ENCODE measurements at regions not wholly inside any gene's neighbourhood (a gene's known extent, or its start where the extent isn't known, plus 50 kb on each side); places are given as distances from the start of the nearest gene placed in this dataset.

- ChIA-PET POLR2A (no interaction called here), CTCF (no interaction called here)
- TF ChIP-seq HDAC2 (IDR thresholded peaks at IDR 0.05) (no peak), TP53 (CRISPR knock-in tag; IDR thresholded peaks at IDR 0.05) (no peak), MAX (IDR thresholded peaks at IDR 0.05) (no peak), BHLHE40 (IDR thresholded peaks at IDR 0.05; ENCODE audit: low read depth, low read length) (no peak), MYC (IDR thresholded peaks at IDR 0.05; ENCODE audit: borderline replicate concordance, low read length) (no peak), FOSB (CRISPR knock-in tag; IDR thresholded peaks at IDR 0.05) (no peak), RARB (CRISPR knock-in tag; IDR thresholded peaks at IDR 0.05) (no peak), HOXB13 (CRISPR knock-in tag; IDR thresholded peaks at IDR 0.05; ENCODE audit: low read depth) (no peak), ZFP36 (IDR thresholded peaks at IDR 0.05; ENCODE audit: borderline replicate concordance, partially characterized antibody) (no peak), HOXB5 (CRISPR knock-in tag; IDR thresholded peaks at IDR 0.05) (no peak), HEYL (CRISPR knock-in tag; IDR thresholded peaks at IDR 0.05) (no peak), PHF8 (IDR thresholded peaks at IDR 0.05; ENCODE audit: borderline replicate concordance, low read depth) (no peak), ESRRA (IDR thresholded peaks at IDR 0.05; ENCODE audit: borderline replicate concordance, low read length) (no peak), NPAS2 (CRISPR knock-in tag; IDR thresholded peaks at IDR 0.05; ENCODE audit: borderline replicate concordance) (no peak), CTCF (IDR thresholded peaks at IDR 0.05) (no peak), HOXA7 (CRISPR knock-in tag; IDR thresholded peaks at IDR 0.05) (no peak), USF2 (IDR thresholded peaks at IDR 0.05) (no peak), TFCP2L1 (CRISPR knock-in tag; IDR thresholded peaks at IDR 0.05) (no peak)
- FAIRE-seq (no peak), ATAC-seq (no peak), DNase-seq (ENCODE audit: low read depth in 1 of 2, low spot score in 1 of 2) (no peak)
- 0% methylated on average over 4 of the region's 4 CpGs for WGBS (ENCODE audit: missing lambda C conversion rate)
- Histone ChIP-seq H3K4me3 (no peak overlapping the region), H3K9me3 (no peaks in the 10 kb centered on the region), H3K4me2 (no peak overlapping the region), H3K27ac (no peak overlapping the region), H3K4me1 (no peaks in the 10 kb centered on the region)
These were observed 111.4 kb downstream of the CCNA1 start for GRCh38 chr13:36543671-36544070.

DNA sequence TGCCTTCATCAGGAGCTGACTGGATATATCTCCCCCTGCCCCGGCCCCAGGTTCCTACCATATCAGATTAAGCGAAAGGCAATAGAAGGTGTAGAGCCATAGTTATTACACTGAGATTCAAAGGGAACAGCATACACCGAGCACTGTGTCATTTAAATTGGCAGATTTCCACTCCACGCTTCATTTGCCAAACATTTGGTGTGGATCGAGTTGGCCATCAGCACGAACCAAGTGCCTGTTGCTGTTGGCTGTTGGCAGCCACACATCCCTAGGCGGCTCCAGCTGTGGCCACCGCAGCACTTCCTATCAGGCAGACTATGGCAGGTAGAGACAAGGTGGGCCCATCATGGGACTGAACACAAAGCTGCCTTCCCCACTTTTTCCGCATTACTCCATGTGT lies 115.8 kb downstream of the CCNA1 start:
- no peak overlapping the region for H3K4me3 ChIP-seq
- POLR2A ChIA-PET: no interaction called here
- 23% methylated on average over 9 of the region's 9 CpGs for WGBS (ENCODE audit: missing lambda C conversion rate)
- TF ChIP-seq KDM1A (IDR thresholded peaks at IDR 0.05; ENCODE audit: low read depth): no peak
- no peak for TF ChIP-seq CBX8 (IDR thresholded peaks at IDR 0.05)
- TF ChIP-seq, protein P1, sequence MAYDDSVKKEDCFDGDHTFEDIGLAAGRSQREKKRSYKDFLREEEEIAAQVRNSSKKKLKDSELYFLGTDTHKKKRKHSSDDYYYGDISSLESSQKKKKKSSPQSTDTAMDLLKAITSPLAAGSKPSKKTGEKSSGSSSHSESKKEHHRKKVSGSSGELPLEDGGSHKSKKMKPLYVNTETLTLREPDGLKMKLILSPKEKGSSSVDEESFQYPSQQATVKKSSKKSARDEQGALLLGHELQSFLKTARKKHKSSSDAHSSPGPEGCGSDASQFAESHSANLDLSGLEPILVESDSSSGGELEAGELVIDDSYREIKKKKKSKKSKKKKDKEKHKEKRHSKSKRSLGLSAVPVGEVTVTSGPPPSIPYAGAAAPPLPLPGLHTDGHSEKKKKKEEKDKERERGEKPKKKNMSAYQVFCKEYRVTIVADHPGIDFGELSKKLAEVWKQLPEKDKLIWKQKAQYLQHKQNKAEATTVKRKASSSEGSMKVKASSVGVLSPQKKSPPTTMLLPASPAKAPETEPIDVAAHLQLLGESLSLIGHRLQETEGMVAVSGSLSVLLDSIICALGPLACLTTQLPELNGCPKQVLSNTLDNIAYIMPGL (CRISPR knock-in tag; IDR thresholded peaks at IDR 0.05; ENCODE audit: borderline replicate concordance): no peak
- no peak for TF ChIP-seq MAZ (IDR thresholded peaks at IDR 0.05; ENCODE audit: borderline replicate concordance, low read depth, low read length)
- H3K4me2 ChIP-seq: no peak overlapping the region
- H3K27ac ChIP-seq: no peak overlapping the region
- no peaks in the 10 kb centered on the region for H3K4me1 ChIP-seq
- ATAC-seq: no peak
- DNase-seq (ENCODE audit: low read depth in 1 of 2, low spot score in 1 of 2): no peak
- CTCF ChIA-PET: interaction anchor here (1.5 kb wide), 1 partner anchor 18 kb away, joined by 3 read pairs; no protein-coding TSS in a partner anchor
- H3K9me3 ChIP-seq: no peaks in the 10 kb centered on the region
- no peak for FAIRE-seq

Measured in A549 (cell line).